HepG2 (cell line): ENCODE measurements at regions not wholly inside any gene's neighbourhood (a gene's known extent, or its start where the extent isn't known, plus 50 kb on each side); places are given as distances from the start of the nearest gene placed in this dataset.

ENCODE experiments used
- ATAC-seq: fragments of 200-7000 bp; cut with Tn5 transposase; 3 replicates; pipeline ENCODE4 v1.9.1; 2020; ENCODE audit warnings: mild to moderate bottlenecking, moderate library complexity
- BruUV-seq: library from RNA; stranded (reverse); fragments of 400-500 nt; replicated peaks from 2 replicates; lab custom pipeline; 2021; lab: Mats Ljungman, UMichigan
- CTCF ChIA-PET: fragments of 300-600 bp; formaldehyde crosslinking; extraction: SDS; loops from one replicate; lab custom pipeline; 2021; ENCODE audit warnings: low total read pairs, inconsistent platforms, low intra/inter-chr PET ratio; lab: Yijun Ruan, JAX
- POLR2A ChIA-PET: fragments of 350-600 bp; sonication (Branson Sonifier 250); formaldehyde crosslinking; loops from one replicate; lab custom pipeline; 2020; ENCODE audit warnings: antibody characterized with exemption, inconsistent platforms; lab: Yijun Ruan, JAX
- DNase-seq: peaks from one replicate; pipeline ENCODE4 v3.0.0-alpha.2; 2015; ENCODE audit warnings: low spot score
- FAIRE-seq: peaks from 3 replicates; lab custom pipeline; 2011; peaks lifted over from hg19 to GRCh38; lab: Jason Lieb, UNC
- H2AFZ ChIP-seq: one replicate; pipeline ENCODE4 v1.6.1; 2011; ENCODE audit warnings: low read length, inconsistent platforms
- H3K27ac ChIP-seq: fragments of 300-600 bp; 3 replicates; pipeline ENCODE4 v1.8.0; 2011; ENCODE audit warnings: mixed run types, mild to moderate bottlenecking, mixed read lengths, low read length, inconsistent platforms; ENCODE audit not compliant: insufficient read depth; ENCODE audit errors: extremely low read length
- H3K27me3 ChIP-seq, 2 experiments: fragments of 200-600 bp in 1 of 2; 2 replicates in 1 of 2; 3 replicates in 1 of 2; pipeline versions ENCODE4 v1.6.0 to v1.8.0; 2011; ENCODE audit warnings: low read length in 2 of 2, mild to moderate bottlenecking in 2 of 2, moderate library complexity in 2 of 2, inconsistent platforms in 1 of 2; ENCODE audit not compliant: insufficient read depth in 2 of 2, control insufficient read depth in 1 of 2
- H3K36me3 ChIP-seq, 2 experiments: fragments of 200-600 bp in 1 of 2; replicated peaks in 1 of 2; 2 replicates in 1 of 2; 3 replicates in 1 of 2; pipeline versions ENCODE4 v1.5.1 to v1.8.0; 2011; ENCODE audit warnings: low read length in 2 of 2, inconsistent platforms in 1 of 2; ENCODE audit not compliant: insufficient read depth in 2 of 2, control insufficient read depth in 1 of 2
- H3K4me1 ChIP-seq: 2 replicates; pipeline ENCODE4 v1.5.1; 2012; ENCODE audit warnings: low read length, inconsistent platforms; ENCODE audit not compliant: insufficient read depth
- H3K4me2 ChIP-seq: 2 replicates; pipeline ENCODE4 v1.6.0; 2011; ENCODE audit warnings: low read depth, low read length, inconsistent platforms
- H3K4me3 ChIP-seq, 3 experiments: fragments of 200-600 bp in 1 of 3; sonication (generic), shearing (Covaris generic) in 1 of 3; replicated peaks in 1 of 3; 2 replicates each; pipeline ENCODE4 v1.5.1; 2011 to 2016; ENCODE audit warnings: low read length in 3 of 3, inconsistent platforms in 2 of 3, low read depth in 2 of 3, mild to moderate bottlenecking in 2 of 3, control low read depth in 1 of 3, mixed read lengths in 1 of 3; ENCODE audit not compliant: insufficient read depth in 1 of 3
- H3K79me2 ChIP-seq: one replicate; pipeline ENCODE4 v1.6.1; 2011; ENCODE audit warnings: low read length, inconsistent platforms; ENCODE audit not compliant: insufficient read depth
- H3K9ac ChIP-seq: 2 replicates; pipeline ENCODE4 v1.6.0; 2011; ENCODE audit warnings: mild to moderate bottlenecking, low read depth, low read length, inconsistent platforms; ENCODE audit not compliant: insufficient read depth
- H3K9me3 ChIP-seq: 2 replicates; pipeline ENCODE4 v1.5.1; 2012; ENCODE audit warnings: mild to moderate bottlenecking, low read length
- H4K20me1 ChIP-seq: 2 replicates; pipeline ENCODE4 v1.6.0; 2011; ENCODE audit warnings: inconsistent platforms, mild to moderate bottlenecking, low read length, moderate library complexity; ENCODE audit not compliant: insufficient read depth
- ETV5 ChIP-seq: IDR thresholded peaks from 2 replicates; pipeline ENCODE4 v1.6.1; 2018; ENCODE audit warnings: missing biosample characterization, missing genetic modification reagents, inconsistent platforms, borderline replicate concordance
- HNRNPLL ChIP-seq: fragments of 200-400 bp; formaldehyde crosslinking; IDR thresholded peaks from 2 replicates; pipeline ENCODE4 v1.6.1; 2017; ENCODE audit warnings: mild to moderate bottlenecking, low read depth, low read length; ENCODE audit not compliant: poor library complexity, severe bottlenecking
- NFYC ChIP-seq: IDR thresholded peaks from 2 replicates; pipeline ENCODE4 v1.6.1; 2016; ENCODE audit warnings: missing genetic modification reagents, missing compliant biosample characterization
- SNAPC2 ChIP-seq: sonication (generic); formaldehyde crosslinking; IDR thresholded peaks from 2 replicates; pipeline ENCODE4 v1.8.1; 2022; ENCODE audit warnings: mild to moderate bottlenecking, missing genetic modification reagents
- SOX5 ChIP-seq: IDR thresholded peaks from 2 replicates; pipeline ENCODE4 v1.6.1; 2016; ENCODE audit warnings: borderline replicate concordance
- SOX6 ChIP-seq, 2 experiments: fragments of 450-650 bp in 1 of 2; sonication (generic) in 1 of 2; formaldehyde crosslinking in 1 of 2; IDR thresholded peaks; 2 replicates each; pipeline versions ENCODE4 v1.4.0 to v1.6.1; 2017 to 2020; ENCODE audit warnings: antibody characterized with exemption in 1 of 2, mild to moderate bottlenecking in 1 of 2, missing genetic modification reagents in 1 of 2
- ZFAT ChIP-seq: sonication (generic); formaldehyde crosslinking; conservative IDR thresholded peaks from 2 replicates; pipeline ENCODE4 v1.8.1; 2023; ENCODE audit warnings: missing genetic modification reagents, inconsistent platforms
- ZNF431 ChIP-seq: sonication (generic); formaldehyde crosslinking; IDR thresholded peaks from 2 replicates; pipeline ENCODE4 v1.9.0; 2022; ENCODE audit warnings: missing genetic modification reagents, low read depth, mild to moderate bottlenecking, borderline replicate concordance
- ZNF670 ChIP-seq: sonication (generic); formaldehyde crosslinking; IDR thresholded peaks from 2 replicates; pipeline ENCODE4 v1.8.0; 2022; ENCODE audit warnings: mild to moderate bottlenecking, missing genetic modification reagents, borderline replicate concordance
- ZNF768 ChIP-seq: sonication (generic); formaldehyde crosslinking; IDR thresholded peaks from 2 replicates; pipeline ENCODE4 v1.4.0; 2020; ENCODE audit warnings: missing genetic modification reagents
- ZNF83 ChIP-seq: sonication (generic); formaldehyde crosslinking; IDR thresholded peaks from 2 replicates; pipeline ENCODE4 v1.4.0; 2020; ENCODE audit warnings: missing genetic modification reagents, mild to moderate bottlenecking, borderline replicate concordance
- WGBS: methylation state at CpG from one replicate; pipeline ENCODE4 v1.1.6; 2017; ENCODE audit warnings: low lambda C conversion rate; 5-methylcytosine and 5-hydroxymethylcytosine counted together
- in situ Hi-C: cut with HindIII; loops from 2 replicates; pipeline ENCODE4 v1.10.0; 2017; ENCODE audit warnings: low pct_unique_long_range_greater_than_20kb; ENCODE audit not compliant: extremely low pct_ligation_motif_present
- intact Hi-C: fragments of 100-400 bp; cut with micrococcal nuclease; formaldehyde crosslinking; loops from one replicate; pipeline ENCODE4 v1.10.0; 2022; ENCODE audit not compliant: unreplicated experiment
- TF ChIP-seq, protein P1 (sequence below): IDR thresholded peaks from 2 replicates; pipeline ENCODE4 v1.6.1; 2016
- TF ChIP-seq, protein P2 (sequence below): sonication (generic); formaldehyde crosslinking; IDR thresholded peaks from 2 replicates; pipeline ENCODE4 v1.5.1; 2020; ENCODE audit warnings: mild to moderate bottlenecking, missing genetic modification reagents, moderate library complexity
- TF ChIP-seq, protein P3 (sequence below): sonication (generic); formaldehyde crosslinking; IDR thresholded peaks from 2 replicates; pipeline ENCODE4 v1.8.0; 2022; ENCODE audit warnings: missing genetic modification reagents, mild to moderate bottlenecking, inconsistent platforms, borderline replicate concordance

DNA sequence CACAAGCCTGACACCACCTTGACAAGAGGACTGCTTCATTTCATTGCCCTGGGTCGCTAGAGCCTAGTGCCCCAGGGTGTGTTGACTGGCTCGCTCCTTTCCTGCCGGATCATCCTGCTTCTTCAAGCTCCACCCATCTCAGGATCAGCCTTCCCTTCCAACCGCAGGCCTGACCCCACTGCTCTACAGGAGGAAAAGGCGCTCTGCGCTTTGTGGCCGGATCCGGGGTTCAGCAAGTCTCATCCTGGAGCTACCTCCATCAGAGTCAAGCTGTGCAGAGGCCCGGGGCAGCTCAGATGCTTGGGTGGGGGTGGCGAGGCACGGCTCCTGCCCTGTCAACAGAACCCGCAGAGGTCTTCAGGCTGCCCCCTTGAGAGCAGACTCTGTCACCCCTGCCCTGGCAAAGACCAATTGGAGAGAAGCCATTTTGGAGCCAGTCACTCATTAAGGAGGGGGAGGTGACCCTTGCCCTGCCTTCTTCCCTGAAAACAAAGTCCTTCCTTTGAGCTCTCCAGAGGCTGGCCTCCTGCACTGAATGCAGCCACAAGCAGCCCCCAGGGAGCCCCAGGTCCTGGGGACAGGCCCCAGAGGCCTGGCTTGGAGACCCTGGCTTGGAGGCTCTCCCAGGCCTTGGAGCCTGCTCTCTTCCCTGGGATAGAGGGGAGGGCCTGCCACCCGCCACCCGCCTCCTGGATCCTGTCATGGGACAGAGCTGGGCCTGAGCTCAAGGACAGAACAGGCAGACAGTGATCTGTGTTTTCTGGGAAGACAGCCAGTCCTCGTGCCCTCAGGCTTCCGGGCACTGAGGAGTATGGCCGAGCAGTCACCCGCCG lies 80.3 kb downstream of the CPN2 start (continued):
- 0 out of 2 replicates have a peak, but pooled peaks have one; percentile 33 for TF ChIP-seq SNAPC2 (CRISPR knock-in tag)
- TF ChIP-seq ZFAT, result no peak
- TF ChIP-seq HNRNPLL, result peak; percentile 13
- TF ChIP-seq NFYC (CRISPR knock-in tag), result no peak
- no peak; the same call in 1 of the 2 replicates for TF ChIP-seq ETV5 (CRISPR knock-in tag)
- no peak for TF ChIP-seq ZNF768 (CRISPR knock-in tag)
- TF ChIP-seq ZNF83 (CRISPR knock-in tag), result no peak
- TF ChIP-seq SOX5 (CRISPR knock-in tag), result no peak
- no peak for TF ChIP-seq ZNF431 (CRISPR knock-in tag)

DNA sequence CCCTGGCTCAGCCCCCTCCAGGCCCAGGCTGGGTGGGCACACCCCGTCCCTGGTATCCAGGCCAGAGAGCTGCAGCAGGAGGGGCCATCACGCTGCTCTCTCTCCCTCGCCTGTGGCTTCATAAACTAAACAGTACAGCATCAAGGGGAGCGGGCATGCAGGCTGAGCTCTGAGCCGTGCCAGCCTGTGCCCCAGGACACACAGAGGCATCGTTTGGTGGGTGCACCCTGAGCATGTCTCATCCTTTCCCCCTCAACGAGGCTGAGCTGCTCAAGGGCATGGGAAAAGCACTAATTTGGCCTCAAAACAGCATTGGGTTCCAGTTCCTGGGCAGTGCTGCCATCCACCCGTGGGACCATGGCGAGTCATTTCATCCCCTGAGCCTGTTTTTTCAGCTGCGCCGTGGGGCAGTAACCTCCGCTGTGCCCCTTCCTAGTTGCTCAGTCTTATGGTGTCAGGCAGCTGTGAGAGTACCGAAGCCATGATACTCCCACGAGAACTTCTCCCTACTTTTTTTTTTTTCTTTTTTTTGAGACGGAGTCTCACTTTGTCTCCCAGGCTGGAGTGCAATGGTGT lies 79.6 kb downstream of the CPN2 start:
- no peaks in the 10 kb centered on the region for H3K79me2 ChIP-seq
- peak overlapping the region; percentile 40 for H3K27ac ChIP-seq
- FAIRE-seq, result no peak
- ChIA-PET CTCF (no interaction called here), POLR2A (interaction anchor here (0.7 to 1.1 kb wide), 2 partner anchors 112 to 130 kb away, joined by 3 to 4 read pairs; no protein-coding TSS in a partner anchor)
- H3K4me2 ChIP-seq, result peak overlapping the region; percentile 41
- H3K9ac ChIP-seq, result peak overlapping the region; percentile 41
- in situ Hi-C loops (no loop called here), intact Hi-C loops (no loop called here)
- H3K9me3 ChIP-seq, result no peaks in the 10 kb centered on the region
- H3K4me3 ChIP-seq, result peak overlapping the region in 1 of 3 experiments; percentile 37; a peak in 1 of 6 replicates
- DNase-seq, result no peak
- H3K27me3 ChIP-seq, result peaks cover 0 to 2% of the 10 kb centered on the region in 2 experiments; a peak in 2 of 5 replicates
- peak; percentile 10 for ATAC-seq
- no peaks in the 10 kb centered on the region for H3K36me3 ChIP-seq
- WGBS, result 79% methylated on average over 10 of the region's 15 CpGs
- H4K20me1 ChIP-seq, result no peaks in the 10 kb centered on the region
- H3K4me1 ChIP-seq, result peaks cover 50% of the 10 kb centered on the region
- no peak overlapping the region for H2AFZ ChIP-seq
- no TSS peak for BruUV-seq
- TF ChIP-seq, protein P1, sequence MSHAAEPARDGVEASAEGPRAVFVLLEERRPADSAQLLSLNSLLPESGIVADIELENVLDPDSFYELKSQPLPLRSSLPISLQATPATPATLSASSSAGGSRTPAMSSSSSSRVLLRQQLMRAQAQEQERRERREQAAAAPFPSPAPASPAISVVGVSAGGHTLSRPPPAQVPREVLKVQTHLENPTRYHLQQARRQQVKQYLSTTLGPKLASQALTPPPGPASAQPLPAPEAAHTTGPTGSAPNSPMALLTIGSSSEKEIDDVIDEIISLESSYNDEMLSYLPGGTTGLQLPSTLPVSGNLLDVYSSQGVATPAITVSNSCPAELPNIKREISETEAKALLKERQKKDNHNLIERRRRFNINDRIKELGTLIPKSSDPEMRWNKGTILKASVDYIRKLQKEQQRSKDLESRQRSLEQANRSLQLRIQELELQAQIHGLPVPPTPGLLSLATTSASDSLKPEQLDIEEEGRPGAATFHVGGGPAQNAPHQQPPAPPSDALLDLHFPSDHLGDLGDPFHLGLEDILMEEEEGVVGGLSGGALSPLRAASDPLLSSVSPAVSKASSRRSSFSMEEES (CRISPR knock-in tag), result no peak
- TF ChIP-seq ZNF670 (CRISPR knock-in tag) (no peak), HNRNPLL (peak; percentile 3), SOX6 (IDR thresholded peaks at IDR 0.05) (no peak), SOX6 (CRISPR knock-in tag; IDR thresholded peaks at IDR 0.05) (0 out of 2 replicates have a peak, but pooled peaks have one; percentile 2)
- TF ChIP-seq, protein P2, sequence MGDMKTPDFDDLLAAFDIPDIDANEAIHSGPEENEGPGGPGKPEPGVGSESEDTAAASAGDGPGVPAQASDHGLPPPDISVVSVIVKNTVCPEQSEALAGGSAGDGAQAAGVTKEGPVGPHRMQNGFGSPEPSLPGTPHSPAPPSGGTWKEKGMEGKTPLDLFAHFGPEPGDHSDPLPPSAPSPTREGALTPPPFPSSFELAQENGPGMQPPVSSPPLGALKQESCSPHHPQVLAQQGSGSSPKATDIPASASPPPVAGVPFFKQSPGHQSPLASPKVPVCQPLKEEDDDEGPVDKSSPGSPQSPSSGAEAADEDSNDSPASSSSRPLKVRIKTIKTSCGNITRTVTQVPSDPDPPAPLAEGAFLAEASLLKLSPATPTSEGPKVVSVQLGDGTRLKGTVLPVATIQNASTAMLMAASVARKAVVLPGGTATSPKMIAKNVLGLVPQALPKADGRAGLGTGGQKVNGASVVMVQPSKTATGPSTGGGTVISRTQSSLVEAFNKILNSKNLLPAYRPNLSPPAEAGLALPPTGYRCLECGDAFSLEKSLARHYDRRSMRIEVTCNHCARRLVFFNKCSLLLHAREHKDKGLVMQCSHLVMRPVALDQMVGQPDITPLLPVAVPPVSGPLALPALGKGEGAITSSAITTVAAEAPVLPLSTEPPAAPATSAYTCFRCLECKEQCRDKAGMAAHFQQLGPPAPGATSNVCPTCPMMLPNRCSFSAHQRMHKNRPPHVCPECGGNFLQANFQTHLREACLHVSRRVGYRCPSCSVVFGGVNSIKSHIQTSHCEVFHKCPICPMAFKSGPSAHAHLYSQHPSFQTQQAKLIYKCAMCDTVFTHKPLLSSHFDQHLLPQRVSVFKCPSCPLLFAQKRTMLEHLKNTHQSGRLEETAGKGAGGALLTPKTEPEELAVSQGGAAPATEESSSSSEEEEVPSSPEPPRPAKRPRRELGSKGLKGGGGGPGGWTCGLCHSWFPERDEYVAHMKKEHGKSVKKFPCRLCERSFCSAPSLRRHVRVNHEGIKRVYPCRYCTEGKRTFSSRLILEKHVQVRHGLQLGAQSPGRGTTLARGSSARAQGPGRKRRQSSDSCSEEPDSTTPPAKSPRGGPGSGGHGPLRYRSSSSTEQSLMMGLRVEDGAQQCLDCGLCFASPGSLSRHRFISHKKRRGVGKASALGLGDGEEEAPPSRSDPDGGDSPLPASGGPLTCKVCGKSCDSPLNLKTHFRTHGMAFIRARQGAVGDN, result peak; percentile 57
- TF ChIP-seq, protein P3, sequence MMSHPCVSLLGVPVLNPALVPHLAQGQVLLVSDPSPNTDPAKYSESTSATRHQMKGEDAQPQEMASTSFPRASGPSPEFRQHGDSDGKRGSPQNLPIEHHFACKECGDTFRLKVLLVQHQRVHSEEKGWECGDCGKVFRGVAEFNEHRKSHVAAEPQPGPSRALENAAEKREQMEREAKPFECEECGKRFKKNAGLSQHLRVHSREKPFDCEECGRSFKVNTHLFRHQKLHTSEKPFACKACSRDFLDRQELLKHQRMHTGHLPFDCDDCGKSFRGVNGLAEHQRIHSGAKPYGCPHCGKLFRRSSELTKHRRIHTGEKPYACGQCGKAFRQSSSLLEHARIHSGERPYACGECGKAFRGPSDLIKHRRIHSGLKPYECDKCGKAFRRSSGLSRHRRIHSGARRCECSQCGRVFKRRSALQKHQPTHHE (CRISPR knock-in tag), result no peak
